RPMI8226 (cell line): ENCODE measurements at regions not wholly inside any gene's neighbourhood (a gene's known extent, or its start where the extent isn't known, plus 50 kb on each side); places are given as distances from the start of the nearest gene placed in this dataset.

Experiments
- DNase-seq: peaks from one replicate; pipeline ENCODE4 v3.0.0-alpha.2; 2015

- no peak for DNase-seq
Observed at GRCh38 chr4:43244688-43245382, 352.3 kb downstream of the GRXCR1 start.

- no peak for DNase-seq
Observed at GRCh38 chr4:43251841-43252240, 359.3 kb downstream of the GRXCR1 start.

GRCh38 chr4:43253541-43253940, 361.0 kb downstream of the GRXCR1 start:
- DNase-seq, result no peak

GRCh38 chr4:43264730-43265129, 372.2 kb downstream of the GRXCR1 start:
- no peak for DNase-seq

GRCh38 chr4:43271946-43272345, 379.4 kb downstream of the GRXCR1 start:
- DNase-seq, result no peak

GRCh38 chr4:43274376-43274775, 381.9 kb downstream of the GRXCR1 start:
- DNase-seq, result no peak

GRCh38 chr4:43275779-43276178, 383.3 kb downstream of the GRXCR1 start:
- no peak for DNase-seq

GRCh38 chr4:43276321-43276720, 383.8 kb downstream of the GRXCR1 start:
- DNase-seq, result no peak

- DNase-seq, result no peak
Observed at GRCh38 chr4:43277003-43277402, 384.5 kb downstream of the GRXCR1 start.

- DNase-seq, result no peak
Observed at GRCh38 chr4:43282534-43282933, 390.0 kb downstream of the GRXCR1 start.

GRCh38 chr4:43286137-43286536, 393.6 kb downstream of the GRXCR1 start:
- DNase-seq, result no peak

- DNase-seq, result no peak
Observed at GRCh38 chr4:43296946-43297528, 404.5 kb downstream of the GRXCR1 start.

- DNase-seq, result no peak
Observed at GRCh38 chr4:43316813-43317212, 424.3 kb downstream of the GRXCR1 start.

GRCh38 chr4:43325220-43325967, 432.9 kb downstream of the GRXCR1 start:
- DNase-seq, result no peak

GRCh38 chr4:43330288-43330687, 437.8 kb downstream of the GRXCR1 start:
- no peak for DNase-seq

GRCh38 chr4:43331226-43332051, 438.9 kb downstream of the GRXCR1 start:
- no peak for DNase-seq

- no peak for DNase-seq
Observed at GRCh38 chr4:43332052-43332425, 439.5 kb downstream of the GRXCR1 start.

GRCh38 chr4:43337707-43338106, 445.2 kb downstream of the GRXCR1 start:
- DNase-seq, result no peak

GRCh38 chr4:43339435-43339834, 446.9 kb downstream of the GRXCR1 start:
- no peak for DNase-seq

- no peak for DNase-seq
Observed at GRCh38 chr4:43341741-43342140, 449.2 kb downstream of the GRXCR1 start.

GRCh38 chr4:43343298-43343697, 450.8 kb downstream of the GRXCR1 start:
- DNase-seq, result no peak

GRCh38 chr4:43345323-43345925, 452.9 kb downstream of the GRXCR1 start:
- DNase-seq, result no peak

- no peak for DNase-seq
Observed at GRCh38 chr4:43348591-43348990, 456.1 kb downstream of the GRXCR1 start.
